Calu3 (cell line): ENCODE measurements at regions not wholly inside any gene's neighbourhood (a gene's known extent, or its start where the extent isn't known, plus 50 kb on each side); places are given as distances from the start of the nearest gene placed in this dataset.

Experiments
- BruUV-seq: library from RNA; stranded (reverse); fragments of 400-500 nt; replicated peaks from 2 replicates; lab custom pipeline; 2021; lab: Mats Ljungman, UMichigan
- CTCF ChIA-PET: fragments of 300-600 bp; sonication (Branson Sonifier 250); formaldehyde crosslinking; loops from one replicate; lab custom pipeline; 2022; ENCODE audit warnings: antibody characterized with exemption; lab: Charles Lee
- DNase-seq: peaks from one replicate; pipeline ENCODE4 v3.0.0; 2022
- H3K27ac Mint-ChIP-seq: one replicate; pipeline ENCODE4 v1.8.0; 2022; ENCODE audit warnings: mixed read lengths; ENCODE audit not compliant: unreplicated experiment
- H3K27me3 Mint-ChIP-seq: one replicate; pipeline ENCODE4 v1.8.0; 2022; ENCODE audit warnings: mixed read lengths; ENCODE audit not compliant: unreplicated experiment
- H3K36me3 Mint-ChIP-seq: one replicate; pipeline ENCODE4 v1.8.0; 2022; ENCODE audit warnings: mild to moderate bottlenecking, moderate library complexity, mixed read lengths; ENCODE audit not compliant: insufficient read depth, unreplicated experiment
- H3K4me1 Mint-ChIP-seq: one replicate; pipeline ENCODE4 v1.8.0; 2022; ENCODE audit warnings: mild to moderate bottlenecking, low read depth, mixed read lengths; ENCODE audit not compliant: unreplicated experiment
- H3K4me3 Mint-ChIP-seq: one replicate; pipeline ENCODE4 v1.8.0; 2022; ENCODE audit warnings: mild to moderate bottlenecking, low read depth, moderate library complexity, mixed read lengths; ENCODE audit not compliant: unreplicated experiment
- H3K9me3 Mint-ChIP-seq: one replicate; pipeline ENCODE4 v1.8.0; 2022; ENCODE audit warnings: low read depth, mixed read lengths; ENCODE audit not compliant: unreplicated experiment
- CTCF ChIP-seq: fragments of 200-600 bp; IDR thresholded peaks from one replicate; pipeline ENCODE4 v1.8.0; 2022; ENCODE audit warnings: antibody characterized with exemption; ENCODE audit not compliant: unreplicated experiment
- intact Hi-C: fragments of 100-400 bp; cut with micrococcal nuclease; formaldehyde crosslinking; loops from one replicate; pipeline ENCODE4 v1.10.0; 2022; ENCODE audit not compliant: unreplicated experiment

GRCh38 chr17:73785496-73785895, 141.3 kb upstream of the SDK2 start:
- intact Hi-C loops, result no loop called here
- Mint-ChIP-seq H3K27me3 (peaks cover 94% of the 10 kb centered on the region), H3K9me3 (no peaks in the 10 kb centered on the region), H3K4me1 (no peaks in the 10 kb centered on the region), H3K4me3 (no peak overlapping the region), H3K36me3 (no peaks in the 10 kb centered on the region), H3K27ac (no peak overlapping the region)
- TF ChIP-seq CTCF, result no peak
- DNase-seq, result no peak
- CTCF ChIA-PET, result interaction anchor here (1.2 kb wide), 1 partner anchor 12 kb away, joined by 6 read pairs; no protein-coding TSS in a partner anchor
- no TSS peak for BruUV-seq

- peaks cover 94% of the 10 kb centered on the region for H3K27me3 Mint-ChIP-seq
- no peaks in the 10 kb centered on the region for H3K4me1 Mint-ChIP-seq
- no peak overlapping the region for H3K27ac Mint-ChIP-seq
- BruUV-seq, result no TSS peak
- no peaks in the 10 kb centered on the region for H3K36me3 Mint-ChIP-seq
- CTCF ChIA-PET, result interaction anchor here (0.6 to 1.2 kb wide), 2 partner anchors 11 to 128 kb away, joined by 3 to 6 read pairs; no protein-coding TSS in a partner anchor
- intact Hi-C loops, result no loop called here
- H3K9me3 Mint-ChIP-seq, result no peaks in the 10 kb centered on the region
- no peak for TF ChIP-seq CTCF
- peak overlapping the region; percentile 18 for H3K4me3 Mint-ChIP-seq
- DNase-seq, result peak; percentile 69
Observed at GRCh38 chr17:73785958-73786743, 141.9 kb upstream of the SDK2 start.

- H3K36me3 Mint-ChIP-seq, result no peaks in the 10 kb centered on the region
- no TSS peak for BruUV-seq
- CTCF ChIA-PET, result no interaction called here
- intact Hi-C loops, result no loop called here
- no peak for TF ChIP-seq CTCF
- no peaks in the 10 kb centered on the region for H3K4me1 Mint-ChIP-seq
- H3K9me3 Mint-ChIP-seq, result no peaks in the 10 kb centered on the region
- H3K27me3 Mint-ChIP-seq, result peaks cover 99% of the 10 kb centered on the region
- DNase-seq, result no peak
- no peak overlapping the region for H3K27ac Mint-ChIP-seq
- no peak overlapping the region for H3K4me3 Mint-ChIP-seq
Observed at GRCh38 chr17:73787076-73788059, 143.1 kb upstream of the SDK2 start.

- H3K27ac Mint-ChIP-seq, result no peak overlapping the region
Observed at GRCh38 chr17:73788111-73788510, 143.9 kb upstream of the SDK2 start.

More at GRCh38 chr17:73788111-73788510, 143.9 kb upstream of the SDK2 start:
- DNase-seq, result no peak
- CTCF ChIA-PET, result no interaction called here
- BruUV-seq, result no TSS peak
- intact Hi-C loops, result no loop called here
- no peaks in the 10 kb centered on the region for H3K36me3 Mint-ChIP-seq
- H3K27me3 Mint-ChIP-seq, result peaks cover 99% of the 10 kb centered on the region
- H3K4me1 Mint-ChIP-seq, result no peaks in the 10 kb centered on the region
- TF ChIP-seq CTCF, result no peak
- H3K4me3 Mint-ChIP-seq, result no peak overlapping the region
- H3K9me3 Mint-ChIP-seq, result no peaks in the 10 kb centered on the region
